ENCODE measurements at regions not wholly inside any gene's neighbourhood (a gene's known extent, or its start where the extent isn't known, plus 50 kb on each side); places are given as distances from the start of the nearest gene placed in this dataset.
"Not testable (repeated sequence)": the region's sequence is repeated elsewhere in the genome, so short reads cannot be mapped to it uniquely, and the experiment has no call there.

DNA sequence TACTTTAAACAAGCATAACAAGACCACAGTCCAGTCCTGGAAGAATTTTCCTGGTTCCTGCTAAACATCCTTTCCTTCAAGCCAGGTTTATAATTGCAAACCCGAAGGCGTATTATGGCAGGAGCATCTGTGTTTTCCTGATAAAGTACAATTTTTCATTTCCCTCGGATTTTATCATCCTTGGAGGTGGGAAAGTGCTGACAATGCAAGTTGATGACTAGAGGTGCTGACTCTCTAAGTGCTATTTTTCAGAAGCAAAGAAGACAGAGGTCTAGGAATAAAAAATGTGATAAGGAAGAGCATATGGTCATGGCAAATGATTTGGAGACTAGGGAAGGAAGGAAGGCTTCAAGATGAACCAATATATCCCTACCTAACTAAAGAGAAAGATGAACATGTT, 703.2 kb upstream of the LRRN3 start:
- DNase-seq (ENCODE audit: low spot score) = no peak

- DNase-seq (ENCODE audit: low spot score) = no peak
Observed at GRCh38 chr7:110388457-110388856, 702.5 kb upstream of the LRRN3 start.

DNA sequence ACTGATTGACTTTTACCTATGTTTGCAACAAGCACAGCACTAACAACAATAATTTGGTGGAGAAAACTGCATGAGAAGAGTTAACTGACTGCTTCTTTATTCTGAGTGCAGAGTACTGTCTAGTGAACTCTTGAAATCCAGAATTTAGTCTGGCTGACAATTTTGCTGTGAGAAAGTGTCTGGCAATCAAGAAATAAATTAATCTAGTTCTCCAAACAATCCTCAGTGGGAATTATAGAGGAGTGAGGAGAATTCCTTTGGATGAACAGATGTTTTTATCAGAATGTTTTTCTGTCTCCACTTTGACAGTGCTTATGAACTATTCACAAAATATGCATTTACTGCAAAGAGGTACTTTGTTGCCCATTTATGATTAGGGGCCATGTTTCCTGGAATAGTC, 694.9 kb upstream of the LRRN3 start:
- no peak for DNase-seq (ENCODE audit: low spot score)

DNA sequence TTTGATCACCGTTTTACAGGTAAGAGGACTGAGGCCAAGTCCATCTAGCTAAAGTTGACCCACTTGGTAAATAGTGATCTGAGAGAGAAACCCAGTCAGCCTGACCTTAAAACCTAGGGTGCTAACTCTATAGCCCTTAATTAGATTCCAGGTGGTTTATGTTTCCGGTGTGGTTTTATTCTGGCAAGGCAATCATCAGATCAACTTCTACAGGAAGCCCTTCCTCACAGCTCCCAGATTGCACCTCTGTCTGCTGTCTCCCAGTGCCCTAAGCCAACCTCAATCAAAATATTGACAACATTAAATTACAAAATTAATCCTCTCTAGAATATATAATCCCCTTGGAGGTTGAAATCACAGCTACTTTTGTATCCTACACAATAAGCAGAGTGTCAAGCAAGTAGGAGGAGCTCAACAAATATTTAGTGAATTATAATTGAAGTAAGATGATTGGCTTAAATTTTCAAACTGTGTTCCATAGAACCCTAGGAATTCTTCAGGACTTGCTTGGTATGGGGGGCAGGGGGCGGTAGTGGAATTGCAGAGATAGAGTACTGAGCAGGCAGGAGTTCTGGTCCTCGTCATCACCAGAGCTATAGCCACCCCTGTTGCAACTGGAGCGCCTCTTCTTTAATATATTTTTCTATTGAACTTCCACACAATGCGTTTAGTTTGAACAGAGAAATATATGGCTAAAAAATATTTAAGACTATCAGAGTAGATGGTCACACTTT, 692.8 kb upstream of the LRRN3 start:
- no peak for DNase-seq (ENCODE audit: low spot score)

DNA sequence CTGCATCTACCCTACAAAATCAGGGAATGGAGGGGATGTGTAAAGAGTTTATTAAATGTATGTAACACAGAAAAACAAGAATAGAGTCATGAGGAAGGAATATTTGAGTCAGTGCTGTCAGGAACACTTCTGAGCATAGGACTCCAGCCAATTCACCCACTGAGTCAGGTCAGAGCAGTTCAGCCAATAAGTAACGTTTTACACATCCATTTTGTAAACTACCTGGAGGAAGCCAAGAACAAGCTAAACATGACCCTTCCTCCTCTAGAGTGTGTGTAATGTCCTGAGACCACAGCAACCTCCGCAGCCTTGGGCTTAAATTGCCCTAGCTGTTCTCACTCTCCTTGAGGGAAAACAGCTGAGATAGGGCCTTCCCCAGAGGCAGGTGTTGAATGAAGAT, 691.5 kb upstream of the LRRN3 start:
- no peak for DNase-seq (ENCODE audit: low spot score)

DNA sequence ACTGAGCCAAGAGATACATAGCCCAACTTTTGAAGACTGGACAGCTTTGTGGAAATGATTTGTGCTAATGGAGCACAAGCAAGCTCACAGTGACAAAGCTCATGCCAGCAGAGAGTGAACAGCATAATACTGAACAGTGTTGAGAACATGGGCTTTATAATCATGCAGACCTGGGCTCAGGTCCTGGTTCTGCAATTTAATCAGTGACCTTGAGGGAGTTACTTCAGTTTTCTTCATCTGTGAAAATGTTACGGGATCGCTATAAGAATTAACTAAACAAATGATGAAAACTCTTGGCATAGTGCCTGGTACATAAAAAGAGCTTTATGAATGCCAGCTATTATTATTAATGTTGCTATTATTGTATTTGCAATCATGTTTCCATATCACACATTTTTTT, 690.5 kb upstream of the LRRN3 start:
- DNase-seq (ENCODE audit: low spot score) = no peak

DNA sequence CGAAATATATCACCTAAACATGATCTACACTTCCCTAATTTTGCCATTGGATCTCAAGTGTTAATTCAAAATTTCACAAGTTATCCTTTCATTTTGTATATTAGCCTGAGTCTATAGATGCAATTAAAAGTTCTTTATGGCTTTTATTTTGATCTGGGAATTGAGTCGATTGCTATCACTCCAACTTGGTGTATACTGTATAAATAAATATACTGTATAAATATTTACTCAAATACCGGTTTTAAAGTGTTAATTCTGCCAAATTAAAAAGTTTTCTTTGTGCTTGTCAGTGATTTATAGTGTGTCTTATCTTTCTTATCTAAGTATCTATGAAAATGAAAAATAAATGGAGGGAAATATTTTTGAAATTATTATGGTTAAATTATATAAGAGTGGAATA, 683.7 kb upstream of the LRRN3 start:
- no peak for DNase-seq (ENCODE audit: low spot score)

DNA sequence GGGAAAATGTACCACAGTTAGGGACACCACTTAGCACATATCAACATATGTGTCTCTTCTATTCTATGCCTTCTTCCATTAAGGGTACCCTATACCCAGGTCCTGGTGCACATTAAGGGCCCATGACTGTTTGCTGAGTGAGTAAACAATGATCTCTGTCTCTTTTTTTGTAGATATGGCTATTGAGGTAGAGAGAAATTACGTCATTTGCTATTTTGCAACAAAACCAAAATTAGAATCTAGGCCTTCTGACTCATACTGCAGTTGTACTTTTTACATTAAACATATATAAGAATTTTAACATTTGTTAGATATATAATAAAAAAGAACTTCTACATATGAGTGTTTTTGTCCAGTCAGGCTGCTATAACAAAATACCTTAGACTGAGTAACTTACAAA, 683.2 kb upstream of the LRRN3 start:
- no peak for DNase-seq (ENCODE audit: low spot score)

- DNase-seq (ENCODE audit: low spot score) = no peak
Observed at GRCh38 chr7:110412614-110413013, 678.3 kb upstream of the LRRN3 start.

DNA sequence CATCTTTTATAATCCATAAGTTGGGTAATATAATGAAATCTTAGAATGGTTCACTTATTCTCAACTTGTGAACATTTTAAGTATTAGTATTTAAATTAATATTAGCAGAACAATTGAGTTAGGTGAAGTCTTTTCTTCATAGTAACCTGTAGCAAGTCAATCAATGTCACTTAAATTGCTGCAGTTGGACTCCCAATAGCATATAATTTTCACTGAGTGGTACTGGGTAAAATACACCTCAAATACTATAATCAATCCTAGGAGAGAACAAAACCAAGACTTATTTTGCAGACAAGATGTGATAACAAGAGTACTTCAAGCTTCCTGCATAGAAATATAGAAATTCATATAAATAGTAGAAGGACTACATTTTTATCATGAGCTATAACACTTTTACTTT, 677.9 kb upstream of the LRRN3 start:
- no peak for DNase-seq (ENCODE audit: low spot score)

DNA sequence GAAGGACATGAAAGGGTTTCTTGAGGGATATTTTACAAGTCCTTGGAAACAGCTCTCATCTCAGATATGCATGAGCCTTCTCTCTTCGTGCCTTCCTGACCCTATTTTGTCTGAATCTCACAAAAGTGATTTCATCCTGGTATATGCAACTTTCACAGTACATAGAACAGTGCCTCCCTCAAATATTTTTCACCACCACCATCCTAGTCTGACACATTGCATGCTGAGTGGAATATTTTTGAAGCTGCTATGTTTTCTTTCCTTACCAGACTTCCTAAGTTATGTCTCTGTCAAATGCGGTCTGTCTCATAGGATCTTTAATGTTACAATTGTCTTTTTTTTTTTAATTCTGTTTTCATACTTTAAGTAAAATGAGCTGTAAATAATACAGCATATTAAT, 673.3 kb upstream of the LRRN3 start:
- no peak for DNase-seq (ENCODE audit: low spot score)

GRCh38 chr7:110418659-110419280, 672.2 kb upstream of the LRRN3 start:
- no peak for DNase-seq (ENCODE audit: low spot score)

- DNase-seq (ENCODE audit: low spot score) = no peak
Observed at GRCh38 chr7:110420788-110421187, 670.1 kb upstream of the LRRN3 start.

DNA sequence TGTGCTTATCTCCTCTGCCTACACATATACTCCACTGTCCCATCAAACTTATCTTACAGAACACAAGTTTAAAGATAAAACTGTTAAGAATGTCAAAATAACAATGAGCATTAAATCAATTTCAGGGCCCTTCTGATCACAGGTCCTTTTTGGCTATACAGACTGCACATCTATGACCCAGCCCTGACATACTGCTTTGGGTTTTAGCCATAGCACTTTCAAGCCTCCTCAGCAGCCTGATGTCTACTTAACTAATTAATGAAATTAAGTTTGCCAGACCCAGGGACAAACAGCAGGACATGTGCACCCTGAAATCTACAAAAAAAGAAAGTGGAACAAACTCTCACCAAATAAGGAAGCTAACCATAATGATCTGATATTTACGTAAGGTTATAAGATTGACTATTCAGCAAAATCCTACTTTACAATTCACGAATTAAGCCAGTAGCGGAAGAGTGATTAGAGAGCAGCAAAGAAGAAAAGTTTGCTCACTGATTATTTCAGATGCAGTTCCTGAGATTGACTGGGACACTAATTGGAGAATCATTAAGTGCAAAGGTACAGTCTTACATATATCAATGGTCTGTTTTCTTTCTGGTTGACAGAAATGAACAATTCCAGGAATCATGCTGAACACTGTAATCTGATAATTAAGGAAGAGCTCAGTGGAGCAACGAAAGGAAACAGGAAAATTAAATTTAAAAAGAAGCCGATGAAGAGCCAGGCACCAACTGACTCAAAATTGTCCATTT, 669.3 kb upstream of the LRRN3 start:
- no peak for DNase-seq (ENCODE audit: low spot score)

DNA sequence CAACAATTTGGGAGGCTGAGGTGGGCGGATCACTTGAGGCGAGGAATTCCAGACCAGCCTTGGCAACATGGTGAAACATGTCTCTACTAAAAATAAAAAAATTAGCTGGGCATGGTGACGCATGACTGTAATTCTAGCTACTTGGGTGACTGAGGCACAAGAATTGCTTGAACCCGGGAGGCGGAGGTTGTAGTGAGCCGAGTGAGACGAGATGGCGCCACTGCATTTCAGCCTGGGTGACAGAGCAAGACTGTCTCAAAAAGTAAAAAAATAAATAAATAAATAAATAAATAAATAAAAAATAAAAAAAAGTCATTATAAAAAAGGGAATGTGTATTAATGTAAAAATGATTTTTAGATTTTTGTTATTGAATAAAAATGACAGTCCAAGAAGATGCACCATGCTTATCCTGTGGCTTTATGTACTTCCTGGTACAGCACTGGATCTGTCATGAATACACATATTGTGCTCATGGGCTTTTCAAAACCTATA, 658.8 kb upstream of the LRRN3 start:
- no peak for DNase-seq (ENCODE audit: low spot score)

GRCh38 chr7:110438926-110439325, 652.0 kb upstream of the LRRN3 start:
- DNase-seq (ENCODE audit: low spot score) = not testable (repeated sequence)

DNA sequence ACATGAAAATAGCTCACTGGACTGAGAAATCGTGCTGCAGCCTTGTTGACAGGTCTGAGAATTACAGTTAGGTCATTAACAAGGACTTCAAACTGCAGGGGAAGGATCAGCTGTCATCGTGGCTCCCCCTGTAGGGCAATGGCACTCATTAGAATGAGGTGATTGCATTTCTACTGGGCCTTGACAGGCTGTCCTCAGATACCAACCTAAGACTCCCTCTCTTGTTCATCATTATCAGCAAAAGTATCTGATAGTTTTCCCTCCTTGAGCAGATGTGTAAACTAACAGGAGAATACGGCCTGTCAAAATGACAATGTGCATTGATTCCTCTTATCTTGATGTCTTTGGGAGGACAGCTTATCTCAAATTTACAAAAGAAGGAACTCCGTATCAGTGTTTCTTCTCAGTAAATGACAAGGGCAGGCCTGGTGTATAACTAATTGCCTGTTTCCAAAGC, 648.5 kb upstream of the LRRN3 start:
- DNase-seq (ENCODE audit: low spot score) = no peak

GRCh38 chr7:110446658-110447057, 644.3 kb upstream of the LRRN3 start:
- no peak for DNase-seq (ENCODE audit: low spot score)

DNA sequence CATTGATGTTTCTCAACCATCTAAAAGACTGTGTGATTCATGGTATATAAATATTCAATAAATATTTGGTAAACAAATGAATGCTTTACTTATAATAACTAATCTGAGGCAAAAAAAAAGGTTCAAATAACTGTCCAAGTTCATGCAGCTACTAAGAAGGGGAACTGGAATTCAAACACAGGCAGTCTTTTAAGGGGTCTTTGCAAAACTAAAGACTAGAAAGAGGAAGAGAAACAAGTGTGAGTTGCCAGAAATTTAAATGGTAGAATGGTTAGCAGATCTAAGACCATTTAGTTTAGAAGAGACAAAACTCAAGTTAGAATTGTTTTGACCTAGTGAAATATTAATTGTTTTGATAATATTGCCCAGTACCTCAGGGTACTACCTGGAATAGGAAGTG, 642.0 kb upstream of the LRRN3 start:
- no peak for DNase-seq (ENCODE audit: low spot score)

DNA sequence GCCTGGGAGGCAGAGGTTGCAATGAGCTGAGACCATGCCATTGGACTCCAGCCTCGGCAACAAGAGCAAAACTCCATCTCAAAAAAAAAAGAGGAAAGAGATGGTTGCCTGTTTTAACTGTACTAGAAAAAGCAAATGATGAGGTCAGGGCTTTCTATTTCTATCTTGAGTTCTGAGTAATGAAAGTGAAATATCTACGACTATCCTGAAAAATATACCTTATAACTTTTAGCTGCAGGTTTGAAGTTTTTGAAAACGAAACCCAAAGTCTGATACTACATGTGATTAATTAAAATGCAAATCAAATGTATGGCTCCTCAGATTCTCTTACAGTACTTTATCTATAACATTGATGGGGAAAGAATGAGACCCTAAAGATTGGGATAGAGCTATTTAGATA, 636.2 kb upstream of the LRRN3 start:
- DNase-seq (ENCODE audit: low spot score) = no peak

DNA sequence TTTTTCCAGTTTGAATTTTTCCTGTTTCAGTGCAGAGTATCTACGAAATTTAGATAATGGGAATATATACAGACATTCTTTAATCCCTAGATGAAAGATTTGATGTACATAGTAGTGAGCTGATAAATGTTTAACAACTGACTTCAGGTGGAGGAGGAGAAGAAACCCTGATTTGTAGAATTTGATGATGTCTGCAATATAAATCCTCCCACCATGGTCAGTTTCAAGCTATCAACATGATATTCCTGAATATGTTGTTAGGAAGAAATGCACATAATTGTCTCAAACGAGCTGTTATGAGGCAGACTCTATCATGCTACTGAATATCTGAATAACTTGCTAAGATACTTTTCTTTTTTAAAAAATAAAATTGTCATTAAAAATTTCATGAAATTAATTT, 629.3 kb upstream of the LRRN3 start:
- no peak for DNase-seq (ENCODE audit: low spot score)

DNA sequence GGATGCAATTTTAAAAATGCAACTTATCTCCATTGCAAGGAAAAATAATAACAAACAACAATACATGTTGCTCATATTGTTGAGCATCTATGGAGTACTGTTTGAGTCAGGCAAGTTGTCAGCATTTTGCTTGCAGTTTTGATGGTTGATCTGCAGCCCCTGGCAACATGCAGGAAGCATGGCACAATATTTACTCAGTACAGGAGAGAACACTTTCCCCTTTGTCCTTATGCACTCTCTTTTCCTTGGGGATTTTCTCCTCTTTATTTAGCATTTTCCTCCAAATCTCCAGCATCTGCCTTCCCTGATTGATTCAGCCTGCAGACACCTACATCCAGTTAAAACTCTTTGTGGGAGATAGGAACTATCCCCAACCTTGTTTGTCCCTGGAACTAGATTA, 620.5 kb upstream of the LRRN3 start:
- no peak for DNase-seq (ENCODE audit: low spot score)

GRCh38 chr7:110472419-110472818, 618.5 kb upstream of the LRRN3 start:
- DNase-seq (ENCODE audit: low spot score) = not testable (repeated sequence)
